Right cardiac atrium (tissue), 5 donors: ENCODE measurements at regions not wholly inside any gene's neighbourhood (a gene's known extent, or its start where the extent isn't known, plus 50 kb on each side); places are given as distances from the start of the nearest gene placed in this dataset.
"Not testable (repeated sequence)": the region's sequence is repeated elsewhere in the genome, so short reads cannot be mapped to it uniquely, and the experiment has no call there.

ENCODE experiments used
- ATAC-seq, 2 donors: fragments of 200-7000 bp; cut with Tn5 transposase; one replicate each; pipeline versions ENCODE4 v1.8.0 to v1.9.1; 2020; ENCODE audit warnings: moderate library complexity in 2 of 2, mild to moderate bottlenecking in 1 of 2
- DNase-seq, 3 donors: peaks; one replicate each; pipeline ENCODE4 v3.0.0-alpha.2; 2020
- H3K27ac ChIP-seq: one replicate; pipeline ENCODE4 v1.5.1; 2013; ENCODE audit warnings: mild to moderate bottlenecking, low read length, control low read depth, moderate library complexity
- H3K27me3 ChIP-seq: one replicate; pipeline ENCODE4 v1.6.1; 2013; ENCODE audit not compliant: control insufficient read depth, insufficient read depth
- H3K4me1 ChIP-seq: one replicate; pipeline ENCODE4 v1.6.1; 2013; ENCODE audit warnings: low read length; ENCODE audit not compliant: control insufficient read depth, insufficient read depth
- H3K4me3 ChIP-seq: one replicate; pipeline ENCODE4 v1.5.1; 2013; ENCODE audit warnings: low read length, control low read depth
- H3K9me3 ChIP-seq: one replicate; pipeline ENCODE4 v1.6.1; 2013; ENCODE audit warnings: low read length; ENCODE audit not compliant: control insufficient read depth
- WGBS: extraction: QIAGEN DNeasy Blood & Tissue Kit; methylation state at CpG from one replicate; pipeline ENCODE4 v1.1.7; 2013; 5-methylcytosine and 5-hydroxymethylcytosine counted together
- intact Hi-C, 4 donors: fragments of 100-400 bp; cut with DNase I; formaldehyde crosslinking; loops; one replicate each; pipeline versions ENCODE4 v1.11.0 to v1.14.0; 2022 to 2023
- donor health status: healthy with polysubstance abuse.
- donor health status: DM: no; HTN: yes; CAD: no.
- donor health status: DM: no; HTN: no; CAD: no.
- donor health status: DM: no; HTN: yes; CAD: no; lungs with severe emphysema.
- donor health status: DM: yes; HTN: yes; CAD: no.

GRCh38 chr1:148354913-148355308 lies 128.2 kb downstream of the PPIAL4G start:
- Histone ChIP-seq H3K27me3 (peaks cover 3% of the 10 kb centered on the region), H3K9me3 (no peaks in the 10 kb centered on the region), H3K4me3 (no peak overlapping the region), H3K4me1 (no peaks in the 10 kb centered on the region), H3K27ac (no peak overlapping the region)
- DNase-seq: no peak
- no peak for ATAC-seq
- 64% methylated on average over 15 of the region's 15 CpGs for WGBS
- intact Hi-C loops: no loop called here

- H3K4me1 ChIP-seq: no peaks in the 10 kb centered on the region
- no peaks in the 10 kb centered on the region for H3K9me3 ChIP-seq
- ATAC-seq: no peak
- no peak for DNase-seq
- H3K27me3 ChIP-seq: peaks cover 3% of the 10 kb centered on the region
- no peak overlapping the region for H3K27ac ChIP-seq
- H3K4me3 ChIP-seq: no peak overlapping the region
- 22% methylated on average over 36 of the region's 36 CpGs for WGBS
- intact Hi-C loops: no loop called here
Measured at GRCh38 chr1:148354284-148354912, 128.7 kb downstream of the PPIAL4G start.

- ATAC-seq: peak in 1 of 2 donors; percentile 50
- no peaks in the 10 kb centered on the region for H3K9me3 ChIP-seq
- H3K27me3 ChIP-seq: peaks cover 3% of the 10 kb centered on the region
- no peak overlapping the region for H3K4me3 ChIP-seq
- peak in 1 of 3 donors; percentile 39 for DNase-seq
- intact Hi-C loops: no loop called here
- H3K4me1 ChIP-seq: no peaks in the 10 kb centered on the region
- WGBS: 34% methylated on average over 31 of the region's 31 CpGs
- H3K27ac ChIP-seq: no peak overlapping the region
Measured at GRCh38 chr1:148353461-148354283, 129.4 kb downstream of the PPIAL4G start.

- Histone ChIP-seq H3K27me3 (peaks cover 3% of the 10 kb centered on the region), H3K4me1 (no peaks in the 10 kb centered on the region), H3K4me3 (no peak overlapping the region), H3K27ac (no peak overlapping the region), H3K9me3 (no peaks in the 10 kb centered on the region)
- 70% methylated on average over 8 of the region's 8 CpGs for WGBS
- DNase-seq: no peak
- no peak for ATAC-seq
- intact Hi-C loops: no loop called here
Measured at GRCh38 chr1:148352470-148353053, 130.5 kb downstream of the PPIAL4G start.

- no peak for DNase-seq
- no peak overlapping the region for H3K4me3 ChIP-seq
- H3K4me1 ChIP-seq: no peaks in the 10 kb centered on the region
- no peaks in the 10 kb centered on the region for H3K9me3 ChIP-seq
- ATAC-seq: no peak
- no peak overlapping the region for H3K27ac ChIP-seq
- peaks cover 3% of the 10 kb centered on the region for H3K27me3 ChIP-seq
- intact Hi-C loops: no loop called here
Measured at GRCh38 chr1:148347781-148348180, 135.3 kb downstream of the PPIAL4G start.

GRCh38 chr1:148345659-148346151 lies 137.4 kb downstream of the PPIAL4G start:
- H3K27ac ChIP-seq, intact Hi-C loops, H3K4me3 ChIP-seq, DNase-seq, H3K27me3 ChIP-seq, H3K9me3 ChIP-seq, ATAC-seq, H3K4me1 ChIP-seq: not testable (repeated sequence)
- WGBS: 10% methylated on average over 3 of the region's 3 CpGs

- H3K27ac ChIP-seq, DNase-seq, H3K27me3 ChIP-seq, H3K9me3 ChIP-seq, ATAC-seq, H3K4me3 ChIP-seq, H3K4me1 ChIP-seq, intact Hi-C loops: not testable (repeated sequence)
- 64% methylated on average over 2 of the region's 2 CpGs for WGBS
Measured at GRCh38 chr1:148344651-148345050, 138.5 kb downstream of the PPIAL4G start.

GRCh38 chr1:148341729-148342128 lies 141.4 kb downstream of the PPIAL4G start:
- ATAC-seq, intact Hi-C loops, H3K27ac ChIP-seq, H3K4me1 ChIP-seq, DNase-seq, H3K9me3 ChIP-seq, H3K27me3 ChIP-seq, H3K4me3 ChIP-seq: not testable (repeated sequence)
- WGBS: 91% methylated on average over 1 of the region's 1 CpG

- intact Hi-C loops, H3K9me3 ChIP-seq, H3K4me3 ChIP-seq, H3K27me3 ChIP-seq, H3K27ac ChIP-seq, H3K4me1 ChIP-seq: not testable (repeated sequence)
- DNase-seq (peak in 1 of 3 donors; percentile 33), ATAC-seq (peak in 1 of 2 donors; percentile 38)
- 36% methylated on average over 5 of the region's 5 CpGs for WGBS
Measured at GRCh38 chr1:148336121-148336918, 146.8 kb downstream of the PPIAL4G start.

- peak; percentile 88 to 94 (median 91) for DNase-seq
- peak; percentile 97 for ATAC-seq
- H3K9me3 ChIP-seq: no peaks in the 10 kb centered on the region
- peaks cover 6% of the 10 kb centered on the region for H3K4me1 ChIP-seq
- H3K27me3 ChIP-seq: no peaks in the 10 kb centered on the region
- intact Hi-C loops: no loop called here
- under 1% methylated on average over 33 of the region's 33 CpGs for WGBS
- peak overlapping the region; percentile 76 for H3K27ac ChIP-seq
- peak overlapping the region; percentile 61 for H3K4me3 ChIP-seq
Measured at GRCh38 chr1:148334339-148335130, 148.6 kb downstream of the PPIAL4G start.
